Choroid plexus epithelial cell (primary cell): ENCODE measurements at regions not wholly inside any gene's neighbourhood (a gene's known extent, or its start where the extent isn't known, plus 50 kb on each side); places are given as distances from the start of the nearest gene placed in this dataset.

ENCODE experiments used
- DNase-seq: peaks from one replicate; pipeline ENCODE4 v3.0.0-alpha.2; 2010; ENCODE audit warnings: low read depth
- H3K4me3 ChIP-seq: 2 replicates; pipeline ENCODE4 v1.5.1; 2011; ENCODE audit warnings: low read depth, mild to moderate bottlenecking, control low read depth, low read length, moderate library complexity
- TF ChIP-seq, protein P1 (sequence below): conservative IDR thresholded peaks from 2 replicates; pipeline ENCODE4 v1.5.1; 2011; ENCODE audit warnings: low read depth, mild to moderate bottlenecking, control low read depth, inconsistent platforms, low read length, moderate library complexity

DNA sequence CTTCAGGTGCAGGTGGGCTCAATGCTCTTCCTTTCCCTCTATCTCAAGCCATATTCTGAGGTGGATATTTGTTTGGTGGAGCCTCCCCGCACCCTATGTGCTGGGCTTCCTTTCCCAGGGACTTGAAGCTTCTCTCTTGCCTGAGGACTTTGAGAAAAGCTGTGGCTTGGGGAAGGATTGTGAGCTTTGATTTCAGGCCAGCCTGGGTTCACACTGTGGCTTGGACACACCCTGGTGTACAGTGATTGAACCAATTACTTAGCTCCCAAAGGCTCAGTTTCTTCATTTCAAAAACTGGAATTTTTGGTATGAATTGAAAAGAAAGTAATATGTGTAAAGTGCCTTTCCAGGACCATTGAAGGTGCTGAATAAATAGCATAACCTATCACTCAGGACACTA lies 224.5 kb upstream of the GLI3 start:
- DNase-seq: no peak
- H3K4me3 ChIP-seq: no peak overlapping the region
- TF ChIP-seq, protein P1, sequence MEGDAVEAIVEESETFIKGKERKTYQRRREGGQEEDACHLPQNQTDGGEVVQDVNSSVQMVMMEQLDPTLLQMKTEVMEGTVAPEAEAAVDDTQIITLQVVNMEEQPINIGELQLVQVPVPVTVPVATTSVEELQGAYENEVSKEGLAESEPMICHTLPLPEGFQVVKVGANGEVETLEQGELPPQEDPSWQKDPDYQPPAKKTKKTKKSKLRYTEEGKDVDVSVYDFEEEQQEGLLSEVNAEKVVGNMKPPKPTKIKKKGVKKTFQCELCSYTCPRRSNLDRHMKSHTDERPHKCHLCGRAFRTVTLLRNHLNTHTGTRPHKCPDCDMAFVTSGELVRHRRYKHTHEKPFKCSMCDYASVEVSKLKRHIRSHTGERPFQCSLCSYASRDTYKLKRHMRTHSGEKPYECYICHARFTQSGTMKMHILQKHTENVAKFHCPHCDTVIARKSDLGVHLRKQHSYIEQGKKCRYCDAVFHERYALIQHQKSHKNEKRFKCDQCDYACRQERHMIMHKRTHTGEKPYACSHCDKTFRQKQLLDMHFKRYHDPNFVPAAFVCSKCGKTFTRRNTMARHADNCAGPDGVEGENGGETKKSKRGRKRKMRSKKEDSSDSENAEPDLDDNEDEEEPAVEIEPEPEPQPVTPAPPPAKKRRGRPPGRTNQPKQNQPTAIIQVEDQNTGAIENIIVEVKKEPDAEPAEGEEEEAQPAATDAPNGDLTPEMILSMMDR: no peak

DNA sequence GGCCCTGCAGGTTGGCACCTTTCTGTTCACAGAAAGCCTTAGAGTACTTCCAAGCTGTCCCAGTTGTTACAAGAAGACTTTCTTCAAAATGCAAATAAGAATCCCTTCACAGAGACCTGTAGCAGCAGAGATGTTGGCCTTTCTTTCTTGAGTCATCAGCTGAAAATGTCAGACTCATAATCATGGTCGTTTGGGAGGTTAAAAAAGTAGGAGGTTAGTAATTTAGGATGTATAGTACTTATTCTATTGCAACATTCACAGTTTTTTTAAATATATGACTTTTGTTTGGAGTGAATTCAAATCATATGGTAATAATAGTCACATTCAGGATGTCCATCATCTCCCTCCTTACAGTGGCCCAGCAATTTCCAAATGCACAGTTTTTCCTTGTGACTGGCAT lies 223.9 kb upstream of the GLI3 start:
- H3K4me3 ChIP-seq: no peak overlapping the region
- TF ChIP-seq, protein P1: no peak
- DNase-seq: no peak

DNA sequence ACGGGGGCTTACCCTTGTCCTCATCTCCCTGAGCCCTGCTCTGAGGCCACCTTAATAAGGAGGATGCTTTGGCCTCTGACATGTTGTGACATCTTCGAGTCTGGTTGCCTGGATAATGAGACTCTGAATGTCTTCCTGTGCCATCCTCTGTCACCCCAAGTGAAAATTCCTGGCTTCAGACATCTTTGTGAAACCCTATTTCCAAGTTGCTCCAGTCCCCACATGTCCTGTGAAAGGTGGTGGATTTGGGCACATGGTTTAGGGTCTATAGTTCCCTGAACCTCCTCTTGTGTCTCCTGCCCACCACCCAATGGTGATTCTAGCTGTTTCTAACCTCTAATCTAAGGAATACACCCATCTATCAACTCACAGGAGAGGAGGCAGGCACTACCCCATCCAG lies 223.1 kb upstream of the GLI3 start:
- DNase-seq: no peak
- TF ChIP-seq, protein P1: no peak
- no peak overlapping the region for H3K4me3 ChIP-seq

DNA sequence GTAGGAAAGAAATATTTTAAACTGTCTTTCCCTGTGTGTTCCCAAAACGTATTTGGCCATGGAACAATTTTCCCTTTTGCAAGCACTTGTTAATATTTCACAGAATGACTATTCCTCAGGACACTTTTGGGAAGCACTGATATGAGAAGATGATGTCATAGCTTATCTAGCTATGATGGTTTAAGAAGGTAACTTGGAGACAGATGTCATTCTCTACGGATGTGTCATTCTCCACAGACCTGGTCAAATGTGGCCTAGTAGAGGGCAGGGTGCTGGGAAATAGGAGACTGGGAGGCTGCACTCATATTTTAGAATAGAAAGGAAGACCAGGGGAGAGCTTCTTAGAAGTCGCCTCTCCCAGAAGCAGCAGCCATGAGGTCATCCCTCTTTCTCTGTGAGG lies 220.7 kb upstream of the GLI3 start:
- TF ChIP-seq, protein P1: no peak
- H3K4me3 ChIP-seq: no peak overlapping the region
- no peak for DNase-seq

DNA sequence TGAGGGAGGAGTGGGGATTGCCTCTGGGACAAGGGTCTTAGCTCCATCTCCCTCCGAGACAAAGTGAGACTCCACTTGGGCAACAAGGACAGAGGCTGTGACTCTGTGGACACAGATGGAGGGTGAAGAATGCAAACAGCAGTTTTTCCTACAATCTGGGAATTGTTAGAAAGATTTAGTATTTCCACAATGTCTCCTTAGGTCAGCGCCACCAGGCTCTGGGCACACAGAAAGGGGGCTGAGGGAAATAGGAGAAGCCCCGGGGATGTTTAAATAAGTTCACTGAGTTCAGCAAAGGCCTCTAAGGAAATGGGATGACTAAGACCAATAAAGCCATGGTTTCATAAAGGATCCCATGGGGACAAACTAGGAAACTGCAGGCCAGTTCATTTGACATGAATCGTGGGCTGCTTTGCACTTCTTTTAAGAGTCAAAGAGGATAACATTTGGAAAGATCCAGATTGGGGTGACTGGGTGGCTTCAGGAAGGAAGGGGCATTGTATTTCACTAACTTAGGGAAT lies 219.8 kb upstream of the GLI3 start:
- TF ChIP-seq, protein P1: no peak
- no peak for DNase-seq

DNA sequence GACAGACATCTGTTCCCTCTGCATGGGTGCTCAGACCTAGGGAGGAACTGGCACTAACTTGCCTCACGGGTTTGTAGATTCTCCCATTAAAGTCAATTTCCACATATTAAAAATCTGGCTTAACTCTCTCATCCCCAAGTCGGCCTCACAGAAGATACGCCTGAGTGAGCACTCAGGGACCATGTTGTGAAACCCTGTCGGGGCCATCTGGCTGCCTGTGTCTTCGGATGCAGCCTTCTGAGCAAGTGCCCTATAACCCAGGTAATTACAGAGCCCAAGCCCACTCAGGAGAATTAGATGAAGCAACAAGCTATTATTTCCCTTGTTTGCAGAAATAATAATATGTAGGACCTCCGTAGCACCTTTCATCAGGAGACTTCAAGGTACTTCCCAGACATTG lies 219.3 kb upstream of the GLI3 start:
- DNase-seq: no peak
- TF ChIP-seq, protein P1: no peak
- no peak overlapping the region for H3K4me3 ChIP-seq

More for the DNA sequence above, 219.8 kb upstream of the GLI3 start:
- no peak overlapping the region for H3K4me3 ChIP-seq

DNA sequence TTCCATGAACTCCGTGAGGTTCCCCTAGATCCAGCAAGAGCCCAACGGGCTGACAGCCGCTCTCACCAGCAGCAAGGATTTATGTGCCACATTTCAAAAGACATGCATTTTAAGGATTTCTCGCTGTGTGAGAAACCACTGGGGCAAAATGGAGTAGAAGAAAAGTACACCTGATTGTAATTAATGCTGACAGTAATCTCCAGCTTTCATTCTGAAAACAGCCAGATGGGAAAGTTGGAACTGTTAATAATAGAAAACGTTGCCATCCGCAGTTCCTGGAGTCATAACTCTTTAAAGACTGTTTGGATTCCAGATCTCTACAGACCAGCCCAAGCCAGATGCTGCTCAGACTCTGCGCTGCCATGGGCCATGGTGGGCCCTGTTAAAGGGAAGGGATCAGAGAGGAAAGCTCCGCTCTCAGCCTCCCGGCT lies 216.9 kb upstream of the GLI3 start:
- no peak for DNase-seq
- H3K4me3 ChIP-seq: no peak overlapping the region
- TF ChIP-seq, protein P1: no peak
